H9 (cell line): ENCODE measurements at regions not wholly inside any gene's neighbourhood (a gene's known extent, or its start where the extent isn't known, plus 50 kb on each side); places are given as distances from the start of the nearest gene placed in this dataset.

Source experiments
- DNase-seq: peaks from one replicate; pipeline ENCODE4 v3.0.0-alpha.2; 2017
- H2AFZ ChIP-seq: one replicate; pipeline ENCODE4 v1.6.1; 2013; ENCODE audit warnings: mild to moderate bottlenecking, low read length, control low read depth, moderate library complexity
- H2AK5ac ChIP-seq: 2 replicates; pipeline ENCODE4 v1.6.1; 2013; ENCODE audit warnings: low read length, control low read depth, mixed read lengths; ENCODE audit not compliant: insufficient read length
- H2BK120ac ChIP-seq: one replicate; pipeline ENCODE4 v1.6.1; 2013; ENCODE audit warnings: low read depth, mild to moderate bottlenecking, low read length, control low read depth, inconsistent platforms; ENCODE audit not compliant: poor library complexity, severe bottlenecking
- H2BK12ac ChIP-seq: 2 replicates; pipeline ENCODE4 v1.6.1; 2013; ENCODE audit warnings: low read length, control low read depth, mixed read lengths, low read depth; ENCODE audit not compliant: insufficient read length
- H2BK15ac ChIP-seq: 2 replicates; pipeline ENCODE4 v1.6.1; 2013; ENCODE audit warnings: low read depth, low read length, control low read depth
- H2BK20ac ChIP-seq: one replicate; pipeline ENCODE4 v1.6.1; 2013; ENCODE audit warnings: low read depth, mild to moderate bottlenecking, low read length, control low read depth, inconsistent platforms; ENCODE audit not compliant: poor library complexity, severe bottlenecking
- H2BK5ac ChIP-seq: 2 replicates; pipeline ENCODE4 v1.6.1; 2013; ENCODE audit warnings: low read length, control low read depth, mixed read lengths; ENCODE audit not compliant: insufficient read length
- H3K14ac ChIP-seq: 2 replicates; pipeline ENCODE4 v1.6.1; 2013; ENCODE audit warnings: low read length, control low read depth; ENCODE audit not compliant: insufficient read depth
- H3K18ac ChIP-seq: 2 replicates; pipeline ENCODE4 v1.6.1; 2013; ENCODE audit warnings: low read depth, mild to moderate bottlenecking, mixed read lengths, low read length, control low read depth; ENCODE audit not compliant: insufficient read length
- H3K23ac ChIP-seq: 2 replicates; pipeline ENCODE4 v1.6.1; 2013; ENCODE audit warnings: low read length, control low read depth, mixed read lengths, low read depth; ENCODE audit not compliant: insufficient read length
- H3K23me2 ChIP-seq: 2 replicates; pipeline ENCODE4 v1.6.1; 2013; ENCODE audit warnings: low read depth, mild to moderate bottlenecking, mixed read lengths, low read length, control low read depth; ENCODE audit not compliant: insufficient read length, poor library complexity, severe bottlenecking
- H3K27ac ChIP-seq: 2 replicates; pipeline ENCODE4 v1.5.1; 2013; ENCODE audit warnings: low read length, control low read depth, mixed read lengths, low read depth; ENCODE audit not compliant: insufficient read length
- H3K27me3 ChIP-seq: 2 replicates; pipeline ENCODE4 v1.6.1; 2013; ENCODE audit warnings: low read length, control low read depth, inconsistent platforms; ENCODE audit not compliant: insufficient read depth
- H3K4ac ChIP-seq: 2 replicates; pipeline ENCODE4 v1.6.1; 2013; ENCODE audit warnings: low read depth, mild to moderate bottlenecking, control low read depth, inconsistent platforms, low read length, moderate library complexity
- H3K4me1 ChIP-seq: 2 replicates; pipeline ENCODE4 v1.6.1; 2013; ENCODE audit warnings: low read length, control low read depth, inconsistent platforms; ENCODE audit not compliant: insufficient read depth
- H3K4me2 ChIP-seq: 2 replicates; pipeline ENCODE4 v1.6.1; 2013; ENCODE audit warnings: low read length, control low read depth, mixed read lengths; ENCODE audit not compliant: insufficient read length, insufficient read depth
- H3K56ac ChIP-seq: 2 replicates; pipeline ENCODE4 v1.6.1; 2013; ENCODE audit warnings: low read depth, mild to moderate bottlenecking, mixed read lengths, low read length, control low read depth; ENCODE audit not compliant: insufficient read length
- H3K79me1 ChIP-seq: 2 replicates; pipeline ENCODE4 v1.6.1; 2013; ENCODE audit warnings: low read depth, mild to moderate bottlenecking, moderate library complexity, low read length, control low read depth, inconsistent platforms; ENCODE audit not compliant: insufficient read depth, poor library complexity, severe bottlenecking
- H3K79me2 ChIP-seq: 2 replicates; pipeline ENCODE4 v1.6.1; 2013; ENCODE audit warnings: low read length, control low read depth, inconsistent platforms; ENCODE audit not compliant: insufficient read depth
- H3K9ac ChIP-seq: 2 replicates; pipeline ENCODE4 v1.6.1; 2013; ENCODE audit warnings: low read length, control low read depth, mixed read lengths; ENCODE audit not compliant: insufficient read length; ENCODE audit errors: extremely low read depth
- H3K9me3 ChIP-seq: one replicate; pipeline ENCODE4 v1.6.1; 2013; ENCODE audit warnings: low read depth, low read length, inconsistent platforms; ENCODE audit not compliant: control insufficient read depth
- H3T11ph ChIP-seq: one replicate; pipeline ENCODE4 v1.6.1; 2013; ENCODE audit warnings: mild to moderate bottlenecking, low read length, control low read depth, inconsistent platforms
- H4K20me1 ChIP-seq: one replicate; pipeline ENCODE4 v1.6.1; 2013; ENCODE audit not compliant: control insufficient read depth, insufficient read length, insufficient read depth
- H4K5ac ChIP-seq: 2 replicates; pipeline ENCODE4 v1.6.1; 2013; ENCODE audit warnings: low read depth, mild to moderate bottlenecking, mixed read lengths, low read length, control low read depth; ENCODE audit not compliant: insufficient read length
- H4K8ac ChIP-seq: replicated peaks from 2 replicates; pipeline ENCODE4 v1.6.1; 2013; ENCODE audit warnings: low read length, control low read depth, mixed read lengths, low read depth; ENCODE audit not compliant: insufficient read length
- H4K91ac ChIP-seq: 2 replicates; pipeline ENCODE4 v1.6.1; 2013; ENCODE audit warnings: low read depth, mild to moderate bottlenecking, moderate library complexity, mixed read lengths, low read length, control low read depth; ENCODE audit not compliant: insufficient read length
- H3K27ac Mint-ChIP-seq, 3 experiments: 2 replicates in 2 of 3; 3 replicates in 1 of 3; pipeline ENCODE4 v1.8.0; 2020 to 2021; ENCODE audit warnings: mixed read lengths in 3 of 3, mild to moderate bottlenecking in 1 of 3, moderate library complexity in 1 of 3
- H3K27me3 Mint-ChIP-seq: 2 replicates; pipeline ENCODE4 v1.8.0; 2021; ENCODE audit warnings: low read depth, mild to moderate bottlenecking, moderate library complexity, mixed read lengths
- H3K36me3 Mint-ChIP-seq, 3 experiments: 2 replicates in 2 of 3; 3 replicates in 1 of 3; pipeline ENCODE4 v1.8.0; 2020 to 2021; ENCODE audit warnings: low read depth in 3 of 3, mixed read lengths in 3 of 3; ENCODE audit not compliant: insufficient read depth in 1 of 3
- H3K4me1 Mint-ChIP-seq, 2 experiments: 2 replicates each; pipeline ENCODE4 v1.8.0; 2020; ENCODE audit warnings: mixed read lengths in 2 of 2
- H3K4me3 Mint-ChIP-seq, 2 experiments: 2 replicates in 1 of 2; 3 replicates in 1 of 2; pipeline ENCODE4 v1.8.0; 2020 to 2021; ENCODE audit warnings: mild to moderate bottlenecking in 2 of 2, mixed read lengths in 2 of 2, moderate library complexity in 1 of 2
- H3K9me3 Mint-ChIP-seq, 2 experiments: 2 replicates in 1 of 2; 3 replicates in 1 of 2; pipeline ENCODE4 v1.8.0; 2020; ENCODE audit warnings: mild to moderate bottlenecking in 2 of 2, mixed read lengths in 2 of 2, moderate library complexity in 1 of 2
- CTCF ChIP-seq: fragments of 200-600 bp; sonication (generic); conservative IDR thresholded peaks from 3 replicates; pipeline ENCODE4 v1.8.0; 2021; ENCODE audit warnings: antibody characterized with exemption, mild to moderate bottlenecking
- WGBS: extraction: QIAGEN DNeasy Blood & Tissue Kit; methylation state at CpG from one replicate; pipeline ENCODE4 v1.1.7; 2013; ENCODE audit warnings: missing lambda C conversion rate, low lambda C conversion rate, mixed read lengths; ENCODE audit not compliant: insufficient read length; ENCODE audit errors: extremely low coverage; 5-methylcytosine and 5-hydroxymethylcytosine counted together

GRCh38 chr10:47141349-47141748, 158.6 kb upstream of the GDF10 start:
- Histone ChIP-seq H3K56ac (no peak overlapping the region), H2BK15ac (no peak overlapping the region), H3K23ac (no peak overlapping the region), H3K9ac (no peak overlapping the region), H2AFZ (no peak overlapping the region), H4K20me1 (no peaks in the 10 kb centered on the region), H3K23me2 (no peaks in the 10 kb centered on the region), H4K8ac (no peak overlapping the region), H2BK5ac (no peak overlapping the region), H3K79me1 (no peaks in the 10 kb centered on the region), H2AK5ac (no peak overlapping the region), H3T11ph (no peak overlapping the region), H2BK20ac (no peak overlapping the region), H4K91ac (no peak overlapping the region), H3K4me1 (no peaks in the 10 kb centered on the region), H3K79me2 (no peaks in the 10 kb centered on the region), H3K14ac (no peak overlapping the region), H4K5ac (no peak overlapping the region), H3K27me3 (no peaks in the 10 kb centered on the region), H3K9me3 (no peaks in the 10 kb centered on the region), H2BK12ac (no peak overlapping the region), H3K4me2 (no peak overlapping the region), H2BK120ac (no peak overlapping the region), H3K18ac (no peak overlapping the region), H3K4ac (no peak overlapping the region), H3K27ac (no peak overlapping the region)
- peaks cover 2% of the 10 kb centered on the region for H3K27me3 Mint-ChIP-seq
- no peak overlapping the region for H3K27ac Mint-ChIP-seq
- DNase-seq: no peak
- WGBS: no CpG with 5 or more reads among the region's 5 CpGs
- H3K36me3 Mint-ChIP-seq: peaks cover 0 to 1% (median 0%) of the 10 kb centered on the region in 3 experiments; a peak in 1 of 7 replicates
- no peaks in the 10 kb centered on the region for H3K4me1 Mint-ChIP-seq
- peaks cover 1 to 3% of the 10 kb centered on the region in 2 experiments; a peak in 3 of 5 replicates for H3K9me3 Mint-ChIP-seq
- no peak for TF ChIP-seq CTCF
- no peak overlapping the region for H3K4me3 Mint-ChIP-seq
